ENCODE measurements at regions not wholly inside any gene's neighbourhood (a gene's known extent, or its start where the extent isn't known, plus 50 kb on each side); places are given as distances from the start of the nearest gene placed in this dataset.

DNA sequence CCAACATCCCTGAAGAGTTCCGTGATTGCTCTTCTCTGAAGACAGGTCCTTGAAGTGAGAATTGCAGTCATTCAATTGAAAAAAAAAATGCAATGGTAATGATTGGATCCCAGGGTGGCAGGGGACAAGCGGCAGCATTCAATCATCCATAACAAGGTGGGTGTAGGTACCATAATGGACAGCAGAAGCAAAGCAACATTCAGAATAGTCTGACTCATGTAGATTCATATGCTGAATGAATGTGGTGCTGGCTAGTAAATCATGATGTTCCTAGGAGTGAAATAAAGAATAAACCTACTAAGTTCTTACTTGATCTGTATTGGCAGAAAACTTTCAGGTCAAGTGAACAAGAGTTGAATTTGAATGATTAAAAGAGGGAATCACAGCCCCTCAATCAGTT lies 319.6 kb downstream of the GPATCH2 start:
- DNase-seq = no peak

DNA sequence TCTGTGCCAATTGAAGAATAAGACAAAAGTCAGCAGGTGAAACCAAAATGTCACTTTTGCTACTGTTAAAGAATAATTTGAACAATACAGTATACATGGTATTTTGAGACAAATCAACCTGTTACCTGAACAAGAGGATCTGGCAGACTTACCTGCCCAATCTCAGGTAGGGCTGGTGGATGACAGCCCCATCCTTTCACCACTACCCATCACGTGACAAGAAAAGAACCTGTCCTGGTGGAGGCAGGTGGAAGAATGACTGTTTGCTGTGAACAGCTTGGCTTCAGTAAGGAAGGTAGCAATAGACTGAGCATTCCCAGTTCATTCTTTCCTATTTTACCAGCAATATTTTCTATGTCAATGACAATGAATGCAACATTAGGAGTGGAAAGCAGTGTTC lies 349.6 kb downstream of the GPATCH2 start:
- DNase-seq = no peak

DNA sequence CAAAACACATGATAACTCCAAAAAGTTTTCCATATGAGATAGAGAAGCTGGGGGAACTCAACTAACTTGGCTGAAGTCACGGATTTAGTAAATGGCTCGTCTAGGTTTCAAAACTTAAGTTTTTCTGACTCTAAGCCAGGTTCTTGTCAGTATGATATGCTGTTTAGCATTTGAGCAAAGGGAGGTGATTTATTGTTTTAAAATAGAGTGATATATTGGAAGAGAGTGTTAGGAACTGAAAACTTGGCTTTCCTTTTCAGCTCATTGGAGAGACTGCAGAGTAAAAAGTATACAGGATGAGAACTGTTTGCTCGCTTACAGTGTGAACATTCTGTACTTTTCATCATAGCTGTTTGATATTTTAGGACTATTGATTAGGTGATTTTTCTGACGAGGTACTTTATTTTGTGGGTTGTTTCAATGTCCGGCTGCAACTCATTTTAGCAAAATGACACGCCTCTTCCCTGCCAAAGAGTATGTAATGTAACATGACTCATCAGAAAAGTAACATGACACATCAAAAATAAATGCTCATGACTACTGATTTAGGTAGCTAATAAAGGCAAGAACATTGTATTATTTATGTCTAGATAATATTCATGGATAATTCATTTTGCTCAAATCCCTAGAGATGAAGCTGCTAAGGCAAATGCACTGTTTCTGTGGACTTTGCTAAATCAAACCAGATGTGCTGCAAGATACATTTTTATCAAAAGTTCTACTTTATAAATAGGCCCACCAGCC lies 355.1 kb downstream of the GPATCH2 start:
- no peak for DNase-seq

DNA sequence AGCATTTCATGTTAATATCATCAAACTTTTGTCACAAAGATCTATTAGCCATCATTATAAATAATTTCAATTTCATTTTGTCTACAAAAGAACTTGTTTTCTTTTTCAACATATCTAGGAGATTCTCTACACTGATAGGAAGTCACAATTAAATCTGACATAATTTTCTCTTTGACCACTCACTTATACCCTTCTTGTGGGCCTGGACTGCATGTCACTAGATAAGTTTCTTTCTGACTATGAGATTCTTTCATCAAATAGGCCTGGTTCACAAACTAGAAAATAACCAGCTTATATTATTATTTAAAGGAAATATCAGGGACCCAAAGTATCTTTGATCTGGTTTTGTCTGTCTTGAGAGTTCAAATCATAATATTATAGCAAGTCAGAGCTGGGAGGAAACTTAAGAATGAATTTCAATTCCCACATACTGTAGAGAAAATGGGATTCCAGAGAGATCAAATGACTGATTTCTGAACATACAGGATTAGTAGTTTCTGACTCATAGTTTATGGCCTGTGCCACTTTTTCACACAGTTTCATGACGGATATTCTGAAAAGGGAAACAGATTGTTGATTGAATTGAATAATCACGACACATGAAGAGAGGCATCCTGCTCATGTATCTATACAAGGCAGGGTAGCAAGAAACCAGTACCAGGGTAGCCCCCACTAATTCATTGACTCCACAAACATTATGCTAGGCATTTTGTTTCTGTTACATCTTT lies 355.8 kb downstream of the GPATCH2 start:
- DNase-seq = no peak

DNA sequence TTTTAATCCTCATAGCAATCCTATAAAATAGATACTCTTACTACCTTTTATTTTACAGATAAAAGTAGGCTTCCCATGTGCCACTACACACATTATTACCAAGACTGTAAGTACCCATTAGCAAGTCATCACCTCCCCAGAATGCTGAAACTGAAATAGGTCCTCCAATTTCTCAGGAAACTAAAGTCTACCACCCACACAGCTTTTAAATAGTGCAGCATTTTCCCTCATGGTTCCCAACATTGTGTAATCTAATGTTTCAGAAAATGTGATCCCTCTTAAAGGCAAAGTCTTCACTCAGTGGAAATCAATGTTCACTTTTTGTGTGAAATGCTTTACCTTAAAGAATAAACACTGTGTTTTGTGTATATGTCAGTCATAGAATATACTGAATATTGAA lies 356.5 kb downstream of the GPATCH2 start:
- DNase-seq = no peak

DNA sequence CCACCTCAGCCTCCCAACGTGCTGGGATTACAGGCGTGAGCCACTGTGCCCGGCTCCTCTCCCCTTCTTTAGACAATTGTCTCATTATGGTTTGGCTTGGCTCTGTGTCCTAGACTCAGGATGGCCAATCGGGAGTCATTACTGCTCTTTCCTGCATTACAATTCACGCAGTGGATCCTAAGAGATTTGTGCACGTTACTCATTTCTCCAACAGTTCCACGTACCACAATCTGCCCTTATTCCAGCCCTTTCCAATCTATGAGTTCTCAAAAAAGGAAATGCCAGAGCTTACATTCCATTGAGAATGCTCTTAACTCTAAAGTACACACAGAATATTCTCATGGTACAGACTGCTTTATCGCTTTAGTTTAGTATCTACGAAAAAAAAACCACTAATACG lies 357.0 kb downstream of the GPATCH2 start:
- DNase-seq = no peak

DNA sequence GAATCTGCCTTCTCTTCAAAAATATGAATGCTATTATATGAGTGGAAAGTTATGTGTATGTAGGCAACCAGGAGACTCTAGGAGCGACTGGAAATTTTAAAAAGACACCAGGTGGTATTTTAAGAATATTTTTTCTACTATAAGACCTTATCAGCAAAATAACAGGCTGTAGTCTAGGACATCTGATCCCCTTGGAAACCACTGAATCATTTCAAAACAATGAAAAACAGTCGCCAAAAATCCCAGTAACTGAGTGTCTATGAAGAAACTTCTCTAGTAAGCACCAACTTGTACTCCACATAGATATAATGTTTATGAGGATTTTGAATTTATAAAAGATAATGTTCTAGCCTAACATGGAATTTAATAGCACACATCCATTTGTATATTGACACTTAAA lies 358.5 kb downstream of the GPATCH2 start:
- no peak for DNase-seq

DNA sequence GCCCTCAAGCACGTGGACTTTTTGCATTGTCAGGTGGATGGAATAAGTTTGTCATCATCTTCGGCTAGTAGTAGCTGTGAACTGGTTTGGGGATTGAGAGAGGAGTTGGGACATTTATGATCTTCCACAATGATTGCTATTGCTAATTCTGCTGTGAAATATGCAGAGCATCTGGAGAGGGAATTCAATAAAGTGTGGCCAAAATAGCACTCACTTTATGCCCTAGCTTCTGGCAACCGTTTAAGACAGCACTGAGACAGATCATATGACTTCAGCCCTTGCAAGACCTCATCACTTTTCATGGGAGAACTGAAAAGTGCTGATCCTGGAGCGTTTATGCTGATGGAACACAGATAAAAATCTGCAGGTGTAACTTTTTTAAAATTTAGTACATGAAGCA lies 360.8 kb downstream of the GPATCH2 start:
- DNase-seq = no peak

DNA sequence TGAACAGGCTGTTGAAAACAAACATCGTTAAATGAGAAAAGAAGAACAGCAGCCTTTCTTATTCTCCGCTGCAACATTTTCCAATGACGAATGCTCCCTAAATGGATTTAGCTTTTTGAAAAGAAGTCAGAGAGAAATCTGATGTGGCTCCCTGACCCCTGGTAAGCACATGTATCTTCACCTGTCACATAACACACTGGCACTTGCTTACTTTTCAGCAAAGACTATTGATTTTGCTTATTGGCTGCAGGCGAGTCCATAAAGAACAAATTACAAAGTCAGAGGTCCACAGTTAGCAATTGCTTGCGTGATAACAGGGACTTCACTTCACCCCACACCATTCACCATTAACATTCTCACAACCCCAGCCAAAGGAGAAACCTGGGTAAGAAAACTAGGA lies 362.8 kb downstream of the GPATCH2 start:
- DNase-seq = no peak

DNA sequence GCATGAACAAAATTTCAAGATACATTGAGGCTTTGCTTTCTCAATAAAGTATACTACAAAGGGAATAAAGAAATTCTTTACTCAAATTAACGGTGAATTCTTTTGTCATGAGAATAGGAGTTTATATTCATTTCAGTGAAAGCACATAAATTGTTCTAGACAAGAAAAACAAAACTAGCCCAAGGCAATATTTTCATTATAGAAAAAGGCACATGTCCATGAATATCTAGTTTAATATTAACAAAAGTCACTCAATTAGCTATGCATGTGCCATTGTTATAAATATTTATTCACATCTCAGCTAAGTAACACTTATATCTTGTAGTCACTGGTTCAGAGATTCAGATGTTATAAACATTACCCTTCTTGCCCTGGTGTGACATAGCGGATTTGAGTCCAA lies 369.3 kb downstream of the GPATCH2 start:
- no peak for DNase-seq

DNA sequence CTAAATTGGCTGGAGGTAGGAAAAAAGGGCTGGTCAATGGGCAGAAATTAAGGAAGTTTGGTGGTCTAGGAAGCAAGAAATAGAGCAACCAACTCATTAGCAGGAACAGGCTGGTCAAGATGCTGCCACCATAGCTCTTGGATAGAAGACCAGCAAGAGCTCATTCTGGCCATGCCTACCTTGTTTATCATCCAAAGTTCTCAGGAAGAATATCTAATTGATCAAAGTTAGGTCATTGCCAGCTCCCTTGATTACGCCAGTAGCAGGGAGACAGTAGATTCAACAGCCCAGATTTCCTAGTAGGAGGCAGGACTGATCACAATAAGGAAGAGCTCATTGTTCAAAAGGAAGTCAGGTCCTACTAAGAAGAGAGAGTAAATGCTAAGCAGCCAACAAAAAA lies 370.2 kb downstream of the GPATCH2 start:
- no peak for DNase-seq

DNA sequence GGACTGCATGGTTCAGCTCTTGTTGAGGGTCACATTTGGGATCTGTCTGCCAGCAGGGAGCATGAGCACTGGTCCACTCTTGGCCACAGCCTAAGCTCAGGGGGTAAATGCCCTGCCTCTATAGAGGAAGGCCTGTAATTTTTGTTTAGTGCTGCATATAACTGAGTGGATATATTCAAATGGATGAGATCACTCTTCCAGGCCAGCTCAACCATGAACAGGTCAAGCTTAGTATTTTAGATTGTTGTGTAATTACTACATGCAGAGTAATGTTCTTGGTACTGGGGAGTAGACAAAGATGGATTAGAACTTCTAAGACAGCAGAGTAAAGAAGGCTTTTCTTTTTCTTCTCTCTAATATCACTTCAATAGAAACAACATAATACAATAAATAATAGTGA lies 376.9 kb downstream of the GPATCH2 start:
- no peak for DNase-seq

DNA sequence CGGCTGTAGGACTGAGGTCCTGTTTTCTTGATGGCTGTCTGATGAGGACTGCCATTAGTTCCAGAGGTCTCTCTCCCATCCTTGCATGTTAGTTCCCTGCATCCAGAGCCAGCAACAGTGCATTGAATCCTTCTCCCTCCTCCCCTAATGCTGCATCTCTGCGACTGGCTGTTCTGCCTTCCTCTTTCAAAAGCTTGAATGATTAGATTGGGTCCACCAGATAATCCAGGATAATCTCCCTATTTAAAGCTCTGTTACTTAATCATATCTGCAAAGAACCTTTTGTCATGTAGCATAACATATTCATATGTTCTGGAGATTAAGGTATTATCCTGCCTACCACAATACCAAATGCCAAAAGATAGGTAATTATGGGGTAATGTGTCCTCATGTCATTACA lies 377.5 kb downstream of the GPATCH2 start:
- DNase-seq = no peak

DNA sequence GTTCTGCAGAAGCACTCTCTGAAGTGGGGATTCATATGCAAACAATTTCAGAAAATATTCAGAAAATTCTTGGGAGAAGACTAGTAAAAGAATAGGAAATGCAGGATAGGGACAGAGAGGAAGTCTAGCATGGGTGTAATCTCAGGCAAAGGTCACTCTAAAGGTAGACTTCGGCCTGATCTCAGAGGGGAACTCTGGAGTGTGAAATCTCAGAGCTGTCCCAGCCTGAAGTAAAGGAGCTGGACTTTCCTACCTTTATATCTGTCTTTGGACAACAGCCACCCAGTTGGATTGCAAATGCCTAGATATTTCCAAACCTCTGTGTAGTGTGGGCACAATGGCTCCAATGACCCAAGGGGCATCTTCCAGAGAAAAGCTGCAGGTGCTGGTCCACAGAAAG lies 379.8 kb downstream of the GPATCH2 start:
- DNase-seq = no peak

DNA sequence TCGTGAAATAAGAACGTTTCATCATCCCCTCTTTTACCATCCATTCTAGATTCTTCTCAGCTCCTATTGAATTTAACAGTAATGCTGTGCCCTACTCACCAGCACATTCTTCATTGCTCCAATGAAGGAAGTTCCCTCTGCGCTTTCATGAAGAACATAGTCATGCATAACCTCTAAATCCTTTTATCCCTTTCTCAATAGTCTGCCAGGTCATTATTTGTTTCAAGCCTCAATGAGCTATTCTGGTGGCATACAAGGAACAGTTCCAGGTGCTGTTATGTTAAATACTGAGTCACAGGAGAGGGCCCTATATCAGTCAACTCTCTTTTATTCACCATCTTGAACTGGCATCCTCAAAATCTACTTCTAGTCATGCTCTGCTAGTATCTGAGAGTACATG lies 381.0 kb downstream of the GPATCH2 start:
- no peak for DNase-seq

DNA sequence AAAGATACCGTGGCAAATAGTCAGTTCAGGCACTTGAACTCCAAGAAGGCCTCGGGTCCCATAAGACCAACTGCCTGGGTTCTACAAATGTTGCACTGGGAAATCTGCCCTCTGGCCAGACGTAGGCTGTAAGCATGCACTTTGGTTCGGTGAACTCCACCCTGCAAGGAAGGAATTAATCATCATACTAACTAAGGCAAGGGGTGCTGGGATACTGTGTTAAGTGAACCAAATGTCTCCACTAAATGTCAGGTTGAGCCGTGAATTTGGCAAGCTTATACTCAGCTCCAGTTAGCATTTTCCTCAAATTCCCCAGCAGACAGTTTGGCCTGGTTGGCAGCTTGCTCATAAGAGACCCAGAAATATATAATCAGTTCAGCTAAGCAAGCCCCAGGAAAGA lies 385.9 kb downstream of the GPATCH2 start:
- DNase-seq = no peak

DNA sequence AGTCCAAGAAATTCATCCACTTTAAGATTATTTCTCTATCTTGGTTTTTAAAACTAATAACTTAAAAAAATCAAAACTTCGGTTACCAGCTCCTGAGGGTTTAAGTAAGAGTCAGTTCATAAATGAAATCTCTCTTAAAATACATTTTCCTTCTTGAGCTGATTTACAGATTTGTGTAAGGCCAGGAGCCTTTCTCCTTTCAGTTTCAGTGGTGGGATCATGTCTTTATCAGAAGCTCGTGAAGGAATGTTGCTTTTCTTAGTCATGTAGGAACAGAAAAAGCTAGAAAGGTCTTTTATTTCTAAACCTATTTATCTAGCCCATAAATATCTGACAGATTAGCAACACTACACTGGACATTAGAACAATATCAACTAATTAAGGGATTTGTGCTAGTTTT lies 390.2 kb downstream of the GPATCH2 start:
- DNase-seq = no peak

DNA sequence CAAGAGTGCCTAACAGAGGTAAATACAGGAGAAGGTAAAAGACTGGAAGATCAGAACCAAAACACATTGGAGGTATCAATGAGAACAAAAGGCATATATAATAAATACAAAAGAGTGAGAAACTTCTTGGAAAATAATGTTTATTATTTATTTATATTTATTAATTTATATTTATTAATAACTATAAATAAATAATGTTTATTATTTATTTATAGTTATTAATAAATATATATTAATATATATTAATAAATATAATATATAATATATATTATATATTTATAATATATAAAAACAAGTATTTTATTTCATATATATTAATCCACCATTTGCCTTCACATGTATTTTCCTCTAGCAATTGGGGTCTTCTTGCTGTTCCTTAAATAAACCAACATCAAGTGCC lies 391.9 kb downstream of the GPATCH2 start:
- no peak for DNase-seq

DNA sequence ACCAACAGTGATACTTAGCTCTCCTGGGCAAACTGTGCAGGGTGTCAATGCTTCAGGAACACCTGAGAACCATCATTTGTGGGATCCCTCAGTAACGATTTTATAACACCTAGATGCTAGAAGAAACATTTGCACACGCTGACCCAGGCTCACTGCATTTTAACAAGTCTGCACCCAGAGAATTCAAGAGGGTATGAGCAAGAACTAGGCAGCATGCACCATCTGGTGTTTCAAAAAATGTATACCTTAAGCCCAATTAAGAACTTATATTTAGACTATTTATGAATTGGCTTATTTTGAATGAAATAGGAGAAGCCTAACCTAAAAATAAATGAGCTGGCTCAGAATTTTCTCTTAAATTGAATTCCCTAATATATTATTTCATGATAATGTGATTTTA lies 400.5 kb downstream of the GPATCH2 start:
- DNase-seq = no peak

DNA sequence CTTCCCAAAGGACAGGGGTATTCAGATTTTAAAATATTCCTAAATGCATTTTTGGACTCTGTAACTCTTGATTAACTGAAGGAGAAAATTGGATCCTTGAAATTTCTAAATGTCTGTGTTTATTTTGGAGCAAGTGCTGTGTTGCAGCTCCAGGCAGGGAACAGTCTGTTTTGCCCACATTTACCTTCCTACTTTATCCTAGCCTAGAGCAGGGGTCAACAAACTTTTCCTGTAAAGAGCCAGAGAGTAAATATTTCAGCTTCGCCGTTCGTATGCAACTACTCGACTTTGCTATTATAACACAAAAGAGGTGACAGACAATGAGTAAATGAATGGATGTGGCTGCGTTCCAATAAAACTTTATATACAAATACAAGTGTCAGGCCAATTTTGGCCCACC lies 402.2 kb downstream of the GPATCH2 start:
- DNase-seq = no peak

DNA sequence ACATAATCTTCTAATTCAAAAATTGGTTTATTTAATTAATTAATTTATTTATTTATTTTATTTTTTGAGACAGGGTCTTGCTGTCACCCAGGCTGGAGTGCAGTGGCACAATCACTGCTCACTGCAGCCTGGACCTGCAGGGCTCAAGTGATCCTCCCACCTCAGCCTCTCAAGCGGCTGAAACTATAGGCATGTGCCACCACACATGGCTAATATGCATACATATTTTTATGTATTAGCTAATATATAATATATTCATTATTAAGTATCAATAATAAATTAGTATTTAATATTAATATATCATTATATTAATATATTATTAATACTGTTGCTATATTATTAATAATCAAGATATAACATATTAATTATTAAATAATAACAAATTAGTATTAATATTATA lies 406.7 kb downstream of the GPATCH2 start:
- DNase-seq = no peak

DNA sequence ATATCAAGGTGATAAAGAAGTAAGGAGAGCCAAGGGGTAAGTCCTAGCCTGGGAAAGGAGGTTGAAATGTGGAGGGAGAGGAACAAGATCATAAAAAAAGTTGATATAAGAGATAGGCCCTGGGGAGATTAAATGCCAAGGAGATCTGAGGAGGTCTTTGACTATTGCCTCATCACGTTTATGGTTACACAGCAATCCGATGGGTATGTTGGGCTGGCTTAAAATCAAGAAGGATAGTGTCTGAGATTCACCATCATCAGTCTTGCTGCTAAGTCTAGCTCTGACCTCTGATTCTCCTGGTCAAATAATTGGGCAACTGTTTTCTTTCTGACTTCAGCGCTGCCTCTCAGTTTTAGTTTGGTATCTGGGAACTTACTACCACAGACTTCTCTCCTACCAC lies 416.3 kb downstream of the GPATCH2 start:
- DNase-seq = no peak

DNA sequence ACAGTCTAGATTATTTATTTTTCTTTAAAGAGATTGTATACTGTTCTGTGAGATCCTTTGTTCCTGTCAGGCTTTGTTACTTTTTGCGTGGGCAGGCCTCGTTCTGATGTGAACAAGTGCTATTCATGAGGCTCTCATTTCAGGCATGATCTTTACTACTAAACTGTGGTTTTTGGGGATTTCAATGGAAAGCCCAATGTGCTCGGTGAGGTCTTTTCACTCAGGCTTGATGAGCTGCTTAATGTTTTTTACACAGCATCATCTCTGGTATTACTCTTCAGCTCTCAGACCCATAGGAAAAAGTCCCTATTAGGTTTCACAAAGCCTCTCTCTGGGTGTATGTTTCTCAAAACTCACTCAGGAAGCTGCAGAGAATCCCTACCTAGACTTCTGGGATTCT lies 419.4 kb downstream of the GPATCH2 start:
- DNase-seq = no peak

DNA sequence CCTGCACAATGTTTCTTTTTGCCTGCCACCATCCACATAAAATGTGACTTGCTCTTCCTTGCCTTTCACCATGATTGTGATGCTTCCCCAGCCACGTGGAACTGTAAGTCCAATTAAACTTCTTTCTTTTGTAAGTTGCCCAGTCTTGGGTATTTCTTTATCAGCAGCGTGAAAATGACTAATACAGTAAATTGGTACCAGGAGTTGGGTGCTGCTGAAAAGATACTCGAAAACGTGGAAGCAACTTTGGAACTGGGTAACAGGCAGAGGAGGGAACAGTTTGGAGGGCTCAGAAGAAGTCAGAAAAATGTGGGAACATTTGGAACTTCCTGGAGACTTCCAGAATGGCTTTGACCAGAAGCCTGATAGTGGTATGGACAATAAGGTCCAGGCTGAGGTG lies 425.3 kb downstream of the GPATCH2 start:
- DNase-seq = no peak

DNA sequence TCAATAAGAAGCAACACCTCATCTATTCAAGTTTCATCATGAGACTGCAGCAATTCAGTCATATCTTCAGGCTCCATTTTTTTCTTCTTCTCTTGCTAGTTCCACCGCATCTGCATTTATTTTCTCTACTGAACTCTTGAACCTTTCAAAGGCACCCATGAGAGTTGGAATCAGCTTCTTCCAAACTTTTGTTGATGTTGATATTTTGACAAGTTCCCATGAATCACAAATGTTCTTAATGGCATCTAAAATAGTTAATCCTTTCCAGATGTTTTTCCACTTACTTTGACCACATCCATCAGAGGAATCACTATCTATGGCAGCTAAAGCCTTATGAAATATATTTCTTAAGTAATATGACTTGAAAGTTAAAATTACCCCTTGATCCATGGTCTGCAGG lies 434.3 kb downstream of the GPATCH2 start:
- DNase-seq = no peak
